Loucy (cell line): ENCODE measurements at regions not wholly inside any gene's neighbourhood (a gene's known extent, or its start where the extent isn't known, plus 50 kb on each side); places are given as distances from the start of the nearest gene placed in this dataset.

Experiments
- H2AFZ ChIP-seq: fragments of 200-600 bp; sonication (generic); 2 replicates; pipeline ENCODE4 v1.6.0; 2016; ENCODE audit warnings: antibody characterized with exemption, mild to moderate bottlenecking, low read length, moderate library complexity
- H3F3A ChIP-seq: fragments of 200-600 bp; 2 replicates; pipeline ENCODE4 v1.6.0; 2016; ENCODE audit warnings: antibody characterized with exemption, low read depth, mild to moderate bottlenecking
- H3K27me3 ChIP-seq: fragments of 200-600 bp; sonication (generic); 2 replicates; pipeline ENCODE4 v1.6.1; 2014; ENCODE audit warnings: low read length, mild to moderate bottlenecking; ENCODE audit not compliant: insufficient read depth, poor library complexity, severe bottlenecking
- H3K36me3 ChIP-seq: fragments of 200-600 bp; sonication (generic); 2 replicates; pipeline ENCODE4 v1.6.1; 2016; ENCODE audit warnings: low read length; ENCODE audit not compliant: insufficient read depth
- H3K4me1 ChIP-seq: fragments of 200-600 bp; sonication (generic); 2 replicates; pipeline ENCODE4 v1.5.1; 2014; ENCODE audit warnings: low read length, mild to moderate bottlenecking; ENCODE audit not compliant: insufficient read depth, poor library complexity, severe bottlenecking
- H3K4me2 ChIP-seq: fragments of 200-600 bp; sonication (generic); 2 replicates; pipeline ENCODE4 v1.6.0; 2014; ENCODE audit warnings: antibody characterized with exemption, low read length, low read depth, mild to moderate bottlenecking; ENCODE audit not compliant: poor library complexity, severe bottlenecking
- H3K4me3 ChIP-seq: fragments of 200-600 bp; sonication (generic); 2 replicates; pipeline ENCODE4 v1.5.1; 2014; ENCODE audit warnings: low read length, mild to moderate bottlenecking, mixed read lengths; ENCODE audit not compliant: poor library complexity, severe bottlenecking
- H3K79me2 ChIP-seq: fragments of 200-600 bp; sonication (generic); 2 replicates; pipeline ENCODE4 v1.6.1; 2014; ENCODE audit warnings: low read length; ENCODE audit not compliant: insufficient read depth
- H3K9ac ChIP-seq: fragments of 200-600 bp; sonication (generic); 2 replicates; pipeline ENCODE4 v1.6.0; 2014; ENCODE audit warnings: mild to moderate bottlenecking, low read depth, low read length, moderate library complexity; ENCODE audit not compliant: poor library complexity, severe bottlenecking
- H3K9me2 ChIP-seq: fragments of 200-600 bp; sonication (generic); replicated peaks from 2 replicates; pipeline ENCODE4 v1.6.1; 2016; ENCODE audit warnings: low read depth, low read length, mixed read lengths
- H3K9me3 ChIP-seq: fragments of 200-600 bp; sonication (generic); 2 replicates; pipeline ENCODE4 v1.6.1; 2014; ENCODE audit warnings: mild to moderate bottlenecking, antibody characterized with exemption, low read length, low read depth; ENCODE audit not compliant: insufficient read depth
- H4K20me1 ChIP-seq: fragments of 200-600 bp; sonication (generic); 2 replicates; pipeline ENCODE4 v1.6.0; 2014; ENCODE audit warnings: antibody characterized with exemption, low read length, mild to moderate bottlenecking; ENCODE audit not compliant: insufficient read depth, poor library complexity, severe bottlenecking
- CTCF ChIP-seq: fragments of 200-600 bp; sonication (generic); conservative IDR thresholded peaks from 2 replicates; pipeline ENCODE4 v1.5.1; 2014; ENCODE audit warnings: mild to moderate bottlenecking, antibody characterized with exemption, low read length
- EZH2phosphoT487 ChIP-seq: fragments of 200-600 bp; IDR thresholded peaks from 2 replicates; pipeline ENCODE4 v1.6.1; 2018; ENCODE audit warnings: antibody characterized with exemption, mild to moderate bottlenecking, moderate library complexity, borderline replicate concordance

GRCh38 chr2:136359121-136359965 is 241.4 kb upstream of the CXCR4 start:
- no peaks in the 10 kb centered on the region for H3K9me3 ChIP-seq
- no peaks in the 10 kb centered on the region for H3F3A ChIP-seq
- no peaks in the 10 kb centered on the region for H3K79me2 ChIP-seq
- no peak overlapping the region for H3K4me2 ChIP-seq
- H2AFZ ChIP-seq = no peak overlapping the region
- no peaks in the 10 kb centered on the region for H3K27me3 ChIP-seq
- peaks cover 3% of the 10 kb centered on the region for H3K4me1 ChIP-seq
- H3K9ac ChIP-seq = no peak overlapping the region
- H3K4me3 ChIP-seq = no peak overlapping the region
- no peaks in the 10 kb centered on the region for H3K9me2 ChIP-seq
- no peaks in the 10 kb centered on the region for H3K36me3 ChIP-seq
- no peaks in the 10 kb centered on the region for H4K20me1 ChIP-seq
- TF ChIP-seq CTCF = no peak
- TF ChIP-seq EZH2phosphoT487 = no peak

- H3K9me3 ChIP-seq = no peaks in the 10 kb centered on the region
- no peaks in the 10 kb centered on the region for H3K9me2 ChIP-seq
- no peaks in the 10 kb centered on the region for H3K79me2 ChIP-seq
- H2AFZ ChIP-seq = peak overlapping the region; percentile 41; the same call in 1 of the 2 replicates
- H3K36me3 ChIP-seq = no peaks in the 10 kb centered on the region
- no peaks in the 10 kb centered on the region for H3K27me3 ChIP-seq
- no peaks in the 10 kb centered on the region for H4K20me1 ChIP-seq
- H3F3A ChIP-seq = no peaks in the 10 kb centered on the region
- no peak overlapping the region for H3K4me3 ChIP-seq
- no peak overlapping the region for H3K4me2 ChIP-seq
- no peak overlapping the region for H3K9ac ChIP-seq
- peaks cover 3% of the 10 kb centered on the region for H3K4me1 ChIP-seq
- TF ChIP-seq CTCF (no peak), EZH2phosphoT487 (no peak)
These were observed 240.6 kb upstream of the CXCR4 start for GRCh38 chr2:136358576-136358975.

- H3K79me2 ChIP-seq = no peaks in the 10 kb centered on the region
- no peaks in the 10 kb centered on the region for H3K36me3 ChIP-seq
- peaks cover 3% of the 10 kb centered on the region for H3K4me1 ChIP-seq
- no peak overlapping the region for H3K9ac ChIP-seq
- H3F3A ChIP-seq = no peaks in the 10 kb centered on the region
- TF ChIP-seq EZH2phosphoT487 (no peak), CTCF (no peak)
- no peak overlapping the region for H2AFZ ChIP-seq
- H4K20me1 ChIP-seq = no peaks in the 10 kb centered on the region
- H3K27me3 ChIP-seq = no peaks in the 10 kb centered on the region
- H3K4me2 ChIP-seq = no peak overlapping the region
- H3K9me3 ChIP-seq = no peaks in the 10 kb centered on the region
- no peak overlapping the region for H3K4me3 ChIP-seq
- H3K9me2 ChIP-seq = no peaks in the 10 kb centered on the region
These were observed 239.0 kb upstream of the CXCR4 start for GRCh38 chr2:136357007-136357380.
